ENCODE measurements at regions not wholly inside any gene's neighbourhood (a gene's known extent, or its start where the extent isn't known, plus 50 kb on each side); places are given as distances from the start of the nearest gene placed in this dataset.

DNA sequence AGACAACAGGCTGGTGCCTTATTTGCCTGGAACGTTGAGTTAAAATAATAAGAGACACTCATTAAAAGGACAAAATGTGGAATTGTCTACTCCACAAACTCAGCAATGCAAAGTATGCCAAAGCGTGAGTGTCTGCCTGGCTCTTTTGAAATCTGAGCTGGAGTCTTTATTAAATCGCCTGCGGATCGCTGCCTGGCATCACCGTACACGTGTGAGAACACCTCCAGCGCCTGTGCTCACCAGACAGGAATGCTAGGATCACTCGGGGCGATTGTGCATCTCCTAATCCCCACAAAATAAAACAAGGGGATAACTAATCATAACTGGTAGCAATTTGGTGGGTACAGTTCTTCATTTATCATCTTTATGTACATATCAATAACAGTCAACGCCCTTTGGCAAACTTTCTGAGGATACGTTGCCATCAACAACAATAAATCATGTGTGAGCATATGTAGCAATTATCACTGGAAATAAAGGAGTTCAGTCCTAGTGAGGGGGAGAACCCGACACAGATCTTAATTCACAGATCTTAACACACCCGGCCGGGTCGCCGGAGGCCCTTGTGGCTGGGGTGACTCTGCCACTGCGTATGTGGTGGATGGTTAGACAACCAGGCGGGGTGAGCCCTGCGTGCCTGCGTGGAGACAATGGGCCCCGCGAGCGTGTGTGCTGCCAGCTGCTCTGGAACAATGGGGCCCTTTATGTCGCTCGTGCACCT, 284.9 kb upstream of the IRX1 start:
- RAD21 ChIA-PET (ENCODE audit: low non-redundant PET in 1 of 2, low total read pairs in 2 of 2, uncharacterized antibody in 2 of 2, unreplicated experiment in 2 of 2): no interaction called here
- Histone ChIP-seq H3K36me3 (ENCODE audit: control insufficient read depth in 1 of 2, insufficient read depth in 2 of 2, low read length in 2 of 2) (no peaks in the 10 kb centered on the region), H3K4me3 (replicated peaks in 1 of 2; ENCODE audit: low read depth in 1 of 2, low read length in 2 of 2) (no peak overlapping the region), H3K9me3 (ENCODE audit: control insufficient read depth in 1 of 2, insufficient read depth in 1 of 2, low read depth in 1 of 2, low read length in 2 of 2) (peaks cover 12 to 49% of the 10 kb centered on the region in 2 experiments; a peak in 2 of 4 replicates), H3K9me2 (ENCODE audit: insufficient read depth) (no peaks in the 10 kb centered on the region), H3K4me1 (ENCODE audit: control insufficient read depth in 1 of 2, insufficient read depth in 2 of 2, low read length in 2 of 2) (no peaks in the 10 kb centered on the region), H3K9ac (ENCODE audit: low read length) (no peak overlapping the region), H3K79me2 (ENCODE audit: insufficient read depth, low read length) (no peaks in the 10 kb centered on the region), H2AFZ (ENCODE audit: low read depth, low read length, poor library complexity, severe bottlenecking) (no peak overlapping the region), H3K27me3 (ENCODE audit: insufficient read depth, low read length) (no peaks in the 10 kb centered on the region), H3K4me2 (ENCODE audit: low read length) (no peak overlapping the region), H3K27ac (ENCODE audit: low read depth, low read length) (no peak overlapping the region), H4K20me1 (ENCODE audit: insufficient read depth) (no peaks in the 10 kb centered on the region)
- no peak for DNase-seq (ENCODE audit: low read depth, low spot score)
- no TSS peak for BruUV-seq (replicated peaks)
- CTCF ChIA-PET: no interaction called here
- POLR2A ChIA-PET: no interaction called here
- intact Hi-C loops (cut with micrococcal nuclease): no loop called here
- TF ChIP-seq CBX3 (IDR thresholded peaks at IDR 0.05; ENCODE audit: low read depth): no peak
- no peak for TF ChIP-seq POLR2AphosphoS5 (IDR thresholded peaks at IDR 0.05; ENCODE audit: low read depth, low read length)
- no peak for TF ChIP-seq ZFX (IDR thresholded peaks at IDR 0.05)
- TF ChIP-seq, protein P1, sequence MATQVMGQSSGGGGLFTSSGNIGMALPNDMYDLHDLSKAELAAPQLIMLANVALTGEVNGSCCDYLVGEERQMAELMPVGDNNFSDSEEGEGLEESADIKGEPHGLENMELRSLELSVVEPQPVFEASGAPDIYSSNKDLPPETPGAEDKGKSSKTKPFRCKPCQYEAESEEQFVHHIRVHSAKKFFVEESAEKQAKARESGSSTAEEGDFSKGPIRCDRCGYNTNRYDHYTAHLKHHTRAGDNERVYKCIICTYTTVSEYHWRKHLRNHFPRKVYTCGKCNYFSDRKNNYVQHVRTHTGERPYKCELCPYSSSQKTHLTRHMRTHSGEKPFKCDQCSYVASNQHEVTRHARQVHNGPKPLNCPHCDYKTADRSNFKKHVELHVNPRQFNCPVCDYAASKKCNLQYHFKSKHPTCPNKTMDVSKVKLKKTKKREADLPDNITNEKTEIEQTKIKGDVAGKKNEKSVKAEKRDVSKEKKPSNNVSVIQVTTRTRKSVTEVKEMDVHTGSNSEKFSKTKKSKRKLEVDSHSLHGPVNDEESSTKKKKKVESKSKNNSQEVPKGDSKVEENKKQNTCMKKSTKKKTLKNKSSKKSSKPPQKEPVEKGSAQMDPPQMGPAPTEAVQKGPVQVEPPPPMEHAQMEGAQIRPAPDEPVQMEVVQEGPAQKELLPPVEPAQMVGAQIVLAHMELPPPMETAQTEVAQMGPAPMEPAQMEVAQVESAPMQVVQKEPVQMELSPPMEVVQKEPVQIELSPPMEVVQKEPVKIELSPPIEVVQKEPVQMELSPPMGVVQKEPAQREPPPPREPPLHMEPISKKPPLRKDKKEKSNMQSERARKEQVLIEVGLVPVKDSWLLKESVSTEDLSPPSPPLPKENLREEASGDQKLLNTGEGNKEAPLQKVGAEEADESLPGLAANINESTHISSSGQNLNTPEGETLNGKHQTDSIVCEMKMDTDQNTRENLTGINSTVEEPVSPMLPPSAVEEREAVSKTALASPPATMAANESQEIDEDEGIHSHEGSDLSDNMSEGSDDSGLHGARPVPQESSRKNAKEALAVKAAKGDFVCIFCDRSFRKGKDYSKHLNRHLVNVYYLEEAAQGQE (IDR thresholded peaks at IDR 0.05; ENCODE audit: low read depth): no peak
- no peak for TF ChIP-seq POLR2A (IDR thresholded peaks at IDR 0.05; ENCODE audit: borderline replicate concordance, extremely low read depth, insufficient read depth, insufficient read length)
- no peak for TF ChIP-seq SP1 (IDR thresholded peaks at IDR 0.05; ENCODE audit: low read depth)
- no peak for TF ChIP-seq YY1 (IDR thresholded peaks at IDR 0.05; ENCODE audit: extremely low read depth, insufficient replicate concordance, low read depth, low read length)
- no peak for TF ChIP-seq ZNF274 (IDR thresholded peaks at IDR 0.05; ENCODE audit: low read depth, low read length)
- no peak for TF ChIP-seq RAD21 (IDR thresholded peaks at IDR 0.05; ENCODE audit: low read depth)
- no peak for TF ChIP-seq TCF7L2 (IDR thresholded peaks at IDR 0.05; ENCODE audit: borderline replicate concordance, extremely low read depth, insufficient read depth, insufficient read length)
- ATAC-seq: no peak
